ENCODE measurements at regions not wholly inside any gene's neighbourhood (a gene's known extent, or its start where the extent isn't known, plus 50 kb on each side); places are given as distances from the start of the nearest gene placed in this dataset.

- ChIA-PET CTCF (ENCODE audit: low intra/inter-chr PET ratio, low total read pairs) (no interaction called here), POLR2A (no interaction called here)
- TF ChIP-seq, protein P1, sequence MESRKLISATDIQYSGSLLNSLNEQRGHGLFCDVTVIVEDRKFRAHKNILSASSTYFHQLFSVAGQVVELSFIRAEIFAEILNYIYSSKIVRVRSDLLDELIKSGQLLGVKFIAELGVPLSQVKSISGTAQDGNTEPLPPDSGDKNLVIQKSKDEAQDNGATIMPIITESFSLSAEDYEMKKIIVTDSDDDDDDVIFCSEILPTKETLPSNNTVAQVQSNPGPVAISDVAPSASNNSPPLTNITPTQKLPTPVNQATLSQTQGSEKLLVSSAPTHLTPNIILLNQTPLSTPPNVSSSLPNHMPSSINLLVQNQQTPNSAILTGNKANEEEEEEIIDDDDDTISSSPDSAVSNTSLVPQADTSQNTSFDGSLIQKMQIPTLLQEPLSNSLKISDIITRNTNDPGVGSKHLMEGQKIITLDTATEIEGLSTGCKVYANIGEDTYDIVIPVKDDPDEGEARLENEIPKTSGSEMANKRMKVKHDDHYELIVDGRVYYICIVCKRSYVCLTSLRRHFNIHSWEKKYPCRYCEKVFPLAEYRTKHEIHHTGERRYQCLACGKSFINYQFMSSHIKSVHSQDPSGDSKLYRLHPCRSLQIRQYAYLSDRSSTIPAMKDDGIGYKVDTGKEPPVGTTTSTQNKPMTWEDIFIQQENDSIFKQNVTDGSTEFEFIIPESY (CRISPR knock-in tag; IDR thresholded peaks at IDR 0.05) = no peak
- TF ChIP-seq HNRNPL (IDR thresholded peaks at IDR 0.05; ENCODE audit: low read depth, low read length) (no peak), ZNF552 (CRISPR knock-in tag; IDR thresholded peaks at IDR 0.05; ENCODE audit: borderline replicate concordance) (peak; percentile 57; the same call in 1 of the 2 replicates), SMYD3 (CRISPR knock-in tag; IDR thresholded peaks at IDR 0.05) (0 out of 2 replicates have a peak, but pooled peaks have one; percentile 0), ZNF354B (CRISPR knock-in tag; IDR thresholded peaks at IDR 0.05) (0 out of 2 replicates have a peak, but pooled peaks have one; percentile 17), ZNF569 (CRISPR knock-in tag; IDR thresholded peaks at IDR 0.05; ENCODE audit: borderline replicate concordance) (0 out of 2 replicates have a peak, but pooled peaks have one; percentile 1), ZSCAN30 (CRISPR knock-in tag; IDR thresholded peaks at IDR 0.05) (no peak), ZBTB7A (CRISPR knock-in tag; IDR thresholded peaks at IDR 0.05) (no peak), GATAD2A (CRISPR knock-in tag; IDR thresholded peaks at IDR 0.05) (no peak), ZNF598 (CRISPR knock-in tag; IDR thresholded peaks at IDR 0.05; ENCODE audit: borderline replicate concordance) (no peak), ZFP36 (IDR thresholded peaks at IDR 0.05; ENCODE audit: borderline replicate concordance, low read depth, low read length, partially characterized antibody) (no peak), GRHL1 (CRISPR knock-in tag; conservative IDR thresholded peaks at IDR 0.05) (no peak)
- TF ChIP-seq, protein P2, sequence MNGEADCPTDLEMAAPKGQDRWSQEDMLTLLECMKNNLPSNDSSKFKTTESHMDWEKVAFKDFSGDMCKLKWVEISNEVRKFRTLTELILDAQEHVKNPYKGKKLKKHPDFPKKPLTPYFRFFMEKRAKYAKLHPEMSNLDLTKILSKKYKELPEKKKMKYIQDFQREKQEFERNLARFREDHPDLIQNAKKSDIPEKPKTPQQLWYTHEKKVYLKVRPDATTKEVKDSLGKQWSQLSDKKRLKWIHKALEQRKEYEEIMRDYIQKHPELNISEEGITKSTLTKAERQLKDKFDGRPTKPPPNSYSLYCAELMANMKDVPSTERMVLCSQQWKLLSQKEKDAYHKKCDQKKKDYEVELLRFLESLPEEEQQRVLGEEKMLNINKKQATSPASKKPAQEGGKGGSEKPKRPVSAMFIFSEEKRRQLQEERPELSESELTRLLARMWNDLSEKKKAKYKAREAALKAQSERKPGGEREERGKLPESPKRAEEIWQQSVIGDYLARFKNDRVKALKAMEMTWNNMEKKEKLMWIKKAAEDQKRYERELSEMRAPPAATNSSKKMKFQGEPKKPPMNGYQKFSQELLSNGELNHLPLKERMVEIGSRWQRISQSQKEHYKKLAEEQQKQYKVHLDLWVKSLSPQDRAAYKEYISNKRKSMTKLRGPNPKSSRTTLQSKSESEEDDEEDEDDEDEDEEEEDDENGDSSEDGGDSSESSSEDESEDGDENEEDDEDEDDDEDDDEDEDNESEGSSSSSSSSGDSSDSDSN (CRISPR knock-in tag; IDR thresholded peaks at IDR 0.05) = 0 out of 2 replicates have a peak, but pooled peaks have one; percentile 7
- TF ChIP-seq, protein P3, sequence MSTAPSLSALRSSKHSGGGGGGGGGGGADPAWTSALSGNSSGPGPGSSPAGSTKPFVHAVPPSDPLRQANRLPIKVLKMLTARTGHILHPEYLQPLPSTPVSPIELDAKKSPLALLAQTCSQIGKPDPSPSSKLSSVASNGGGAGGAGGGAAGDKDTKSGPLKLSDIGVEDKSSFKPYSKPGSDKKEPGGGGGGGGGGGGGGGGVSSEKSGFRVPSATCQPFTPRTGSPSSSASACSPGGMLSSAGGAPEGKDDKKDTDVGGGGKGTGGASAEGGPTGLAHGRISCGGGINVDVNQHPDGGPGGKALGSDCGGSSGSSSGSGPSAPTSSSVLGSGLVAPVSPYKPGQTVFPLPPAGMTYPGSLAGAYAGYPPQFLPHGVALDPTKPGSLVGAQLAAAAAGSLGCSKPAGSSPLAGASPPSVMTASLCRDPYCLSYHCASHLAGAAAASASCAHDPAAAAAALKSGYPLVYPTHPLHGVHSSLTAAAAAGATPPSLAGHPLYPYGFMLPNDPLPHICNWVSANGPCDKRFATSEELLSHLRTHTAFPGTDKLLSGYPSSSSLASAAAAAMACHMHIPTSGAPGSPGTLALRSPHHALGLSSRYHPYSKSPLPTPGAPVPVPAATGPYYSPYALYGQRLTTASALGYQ (CRISPR knock-in tag; IDR thresholded peaks at IDR 0.05) = 0 out of 2 replicates have a peak, but pooled peaks have one; percentile 41
Measured at GRCh38 chr2:236968880-236969534, 116.7 kb upstream of the COPS8 start.

More at GRCh38 chr2:236968880-236969534, 116.7 kb upstream of the COPS8 start:
- 53% methylated on average over 9 of the region's 10 CpGs for WGBS (ENCODE audit: low lambda C conversion rate)
- BruUV-seq (replicated peaks) = no TSS peak
- no peak for ATAC-seq
- Histone ChIP-seq H3K9me3 (ENCODE audit: low read length) (no peaks in the 10 kb centered on the region), H2AFZ (ENCODE audit: low read length) (no peak overlapping the region), H3K4me3 (replicated peaks in 1 of 3; ENCODE audit: insufficient read depth in 1 of 3, low read depth in 2 of 3, low read length in 3 of 3) (peak overlapping the region in 1 of 3 experiments; percentile 64; a peak in 2 of 6 replicates), H3K4me2 (ENCODE audit: low read depth, low read length) (peak overlapping the region; percentile 68), H3K4me1 (ENCODE audit: insufficient read depth, low read length) (peaks cover 80% of the 10 kb centered on the region), H3K79me2 (ENCODE audit: insufficient read depth, low read length) (no peaks in the 10 kb centered on the region), H3K9ac (ENCODE audit: insufficient read depth, low read depth, low read length) (peak overlapping the region; percentile 74; the same call in 1 of the 2 replicates), H3K27ac (ENCODE audit: extremely low read length, insufficient read depth, low read length) (peak overlapping the region; percentile 85), H3K36me3 (replicated peaks in 1 of 2; ENCODE audit: control insufficient read depth in 1 of 2, insufficient read depth in 2 of 2, low read length in 2 of 2) (no peaks in the 10 kb centered on the region), H3K27me3 (ENCODE audit: control insufficient read depth in 1 of 2, insufficient read depth in 2 of 2, low read length in 2 of 2) (no peaks in the 10 kb centered on the region; a peak in 1 of 5 replicates), H4K20me1 (ENCODE audit: insufficient read depth, low read length) (no peaks in the 10 kb centered on the region)
- no peak for FAIRE-seq
- in situ Hi-C loops (cut with HindIII; ENCODE audit: extremely low pct_ligation_motif_present, low pct_unique_long_range_greater_than_20kb) = no loop called here
- no peak for DNase-seq (ENCODE audit: low spot score)
- intact Hi-C loops (cut with micrococcal nuclease; ENCODE audit: unreplicated experiment) = no loop called here

Measured in HepG2 (cell line).